IPS DF 4.7 (cell line): ENCODE measurements at regions not wholly inside any gene's neighbourhood (a gene's known extent, or its start where the extent isn't known, plus 50 kb on each side); places are given as distances from the start of the nearest gene placed in this dataset.

Experiments used
- DNase-seq: peaks from one replicate; pipeline ENCODE4 v3.0.0-alpha.2; 2013; ENCODE audit warnings: low spot score; ENCODE audit errors: extremely low read depth

DNA sequence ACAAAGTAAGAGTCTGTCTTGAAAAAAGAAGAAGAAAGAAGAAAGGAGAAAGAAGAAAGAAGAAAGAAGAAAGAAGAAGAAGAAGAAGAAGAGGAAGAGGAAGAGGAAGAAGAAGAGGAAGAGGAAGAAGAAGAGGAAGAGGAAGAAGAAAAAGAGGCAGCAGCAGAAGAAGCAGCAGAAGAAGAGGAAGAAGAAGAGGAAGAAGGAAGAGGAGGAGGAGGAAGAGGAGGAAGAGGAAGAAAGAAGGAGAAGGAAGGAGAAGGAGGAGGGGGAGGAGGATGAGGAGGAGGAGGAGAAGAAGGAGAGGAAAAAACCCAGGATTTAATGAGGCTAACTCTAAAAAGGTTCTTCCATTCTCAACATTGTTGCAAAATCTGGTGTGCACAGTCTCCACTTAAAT lies 95.4 kb upstream of the PDE10A start:
- DNase-seq, result no peak

GRCh38 chr6:165755583-165755982 lies 92.5 kb upstream of the PDE10A start:
- DNase-seq, result no peak

DNA sequence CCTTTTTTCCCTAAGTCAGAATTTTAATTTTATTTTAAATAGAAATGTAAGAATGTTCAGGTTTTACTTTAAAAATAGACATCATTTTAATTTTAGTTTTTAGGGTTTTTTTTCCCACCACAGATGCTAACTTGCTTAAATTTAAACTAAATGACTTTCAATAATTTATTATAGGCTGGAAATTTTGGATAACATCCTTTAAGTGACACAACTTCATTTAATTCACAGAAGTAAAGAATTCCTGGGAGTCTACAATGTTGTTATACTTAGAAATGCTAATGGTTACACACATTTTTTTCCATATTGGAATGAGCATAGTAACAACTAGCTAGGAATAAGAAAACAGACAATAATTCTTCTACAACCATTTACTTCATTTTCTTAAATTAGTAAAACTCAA lies 90.5 kb upstream of the PDE10A start:
- no peak for DNase-seq

DNA sequence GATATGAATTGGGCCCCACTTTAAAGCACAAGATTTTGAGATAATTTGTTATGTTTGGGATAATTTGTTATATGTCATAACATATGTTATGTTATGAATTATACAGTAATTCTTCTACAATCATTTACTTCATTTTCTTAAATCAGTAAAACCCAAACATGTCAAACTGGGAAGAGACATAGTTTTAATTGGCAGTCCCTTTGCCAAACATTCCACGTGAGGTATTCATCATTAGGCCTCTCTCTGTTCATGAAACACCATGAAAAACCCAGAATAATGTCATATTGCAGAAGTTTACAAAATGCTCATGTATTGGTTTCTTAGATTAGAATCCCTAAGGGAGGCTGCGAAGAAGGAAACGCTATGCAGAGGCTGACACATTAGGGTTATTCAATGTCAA lies 89.4 kb upstream of the PDE10A start:
- no peak for DNase-seq

- DNase-seq, result no peak
These were observed 88.4 kb upstream of the PDE10A start for GRCh38 chr6:165751486-165751885.

DNA sequence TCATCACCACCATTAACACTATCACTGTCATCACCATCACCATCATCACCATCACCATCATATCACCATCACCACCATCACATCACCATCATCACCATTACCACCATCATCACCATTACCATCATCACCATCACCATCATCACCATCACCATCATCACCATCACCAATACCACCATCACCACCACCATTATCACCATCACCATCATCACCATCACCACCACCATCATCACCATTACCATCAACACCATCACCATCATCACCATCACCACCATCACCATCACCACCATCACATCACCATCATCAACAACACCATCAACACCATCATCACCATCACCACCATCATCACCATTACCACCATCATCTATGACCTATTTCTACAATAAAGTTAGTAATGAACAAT lies 86.1 kb upstream of the PDE10A start:
- DNase-seq, result no peak

DNA sequence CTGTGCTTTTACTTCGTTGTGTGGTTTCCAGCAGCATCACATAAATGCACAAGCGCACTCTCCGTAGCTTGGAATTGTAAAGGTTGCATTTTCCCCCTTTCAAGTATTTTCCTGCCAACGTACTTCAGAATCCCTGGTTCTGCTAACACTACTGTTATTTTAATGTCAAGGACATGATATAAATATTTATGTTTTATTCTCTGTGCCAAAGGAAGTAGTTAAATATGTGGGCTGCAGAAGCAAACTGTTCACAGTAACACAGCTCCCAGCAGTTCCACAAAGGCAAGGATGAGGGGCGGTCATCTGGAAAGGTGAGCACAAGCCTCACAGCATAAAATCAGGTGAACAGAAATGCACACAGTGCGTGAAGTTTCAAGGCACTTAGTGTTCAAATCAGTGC lies 85.3 kb upstream of the PDE10A start:
- DNase-seq, result no peak

- no peak for DNase-seq
These were observed 84.9 kb upstream of the PDE10A start for GRCh38 chr6:165747963-165748362.

GRCh38 chr6:165746331-165746730 lies 83.3 kb upstream of the PDE10A start:
- no peak for DNase-seq

DNA sequence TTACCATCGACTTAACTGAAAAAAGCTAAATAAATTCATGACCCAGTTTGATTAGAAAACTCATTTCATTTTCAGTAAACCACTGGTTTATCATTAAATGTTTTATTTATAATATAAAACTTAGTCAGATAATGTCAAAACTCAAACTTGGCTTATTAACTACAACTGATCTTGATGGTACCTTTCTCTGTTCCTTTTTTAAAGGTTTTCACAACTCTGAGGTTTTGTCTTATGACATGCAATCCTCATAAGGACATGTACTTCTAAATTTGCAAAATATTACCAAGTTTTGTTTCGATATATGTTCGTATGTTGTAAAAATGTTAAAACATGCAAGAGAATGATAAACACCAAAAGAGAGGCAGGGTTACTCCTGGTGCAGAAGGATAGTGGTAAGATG lies 82.5 kb upstream of the PDE10A start:
- no peak for DNase-seq

DNA sequence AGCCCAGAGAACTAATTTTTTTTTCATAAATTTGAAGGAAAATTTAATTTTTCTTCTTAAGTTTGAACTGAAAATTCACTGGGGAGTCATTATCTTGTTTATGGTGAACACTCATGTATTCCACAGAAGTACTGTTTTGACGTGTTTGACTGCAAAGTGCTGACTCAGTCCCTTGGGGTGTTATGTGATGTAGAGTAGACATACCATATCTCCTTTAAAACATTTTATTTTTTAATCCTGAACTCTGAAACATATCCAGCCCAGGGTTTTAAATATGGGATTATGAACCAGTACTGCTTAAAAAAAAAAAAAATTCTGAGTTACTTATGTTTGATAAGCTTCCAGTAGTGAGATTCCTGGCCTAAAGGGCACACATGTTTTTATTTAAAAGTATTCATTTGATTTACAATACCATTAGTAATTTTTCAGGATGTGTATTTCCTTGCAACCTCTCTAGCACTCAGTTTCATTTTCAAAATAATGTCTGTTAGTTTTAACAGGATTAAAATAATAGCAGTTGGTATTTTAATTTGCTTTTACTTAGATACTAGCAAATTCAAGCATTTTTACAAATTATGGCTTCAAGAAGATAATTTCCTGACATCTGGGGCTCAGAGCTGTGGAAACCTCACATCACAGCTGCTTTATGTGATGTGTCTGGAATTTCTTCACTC lies 81.7 kb upstream of the PDE10A start:
- DNase-seq, result no peak

GRCh38 chr6:165743366-165743898 lies 80.4 kb upstream of the PDE10A start:
- DNase-seq, result no peak

GRCh38 chr6:165742047-165742446 lies 79.0 kb upstream of the PDE10A start:
- DNase-seq, result no peak

- DNase-seq, result no peak
These were observed 74.4 kb upstream of the PDE10A start for GRCh38 chr6:165737396-165737795.

- no peak for DNase-seq
These were observed 72.0 kb upstream of the PDE10A start for GRCh38 chr6:165735065-165735464.

DNA sequence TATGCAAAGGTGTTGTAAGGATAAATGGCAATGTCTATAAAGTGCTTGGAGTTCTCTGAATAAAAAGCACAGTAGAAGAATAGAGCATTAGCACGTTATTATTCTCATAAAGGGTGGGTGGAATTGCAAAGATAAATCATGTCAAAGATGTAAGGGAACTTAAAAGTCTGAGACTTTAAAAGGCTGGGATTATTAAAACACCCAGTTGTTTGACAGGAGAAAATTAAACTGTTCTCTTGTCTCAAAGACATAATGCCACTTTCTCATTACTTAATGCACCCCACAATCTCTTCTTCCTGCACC lies 70.4 kb upstream of the PDE10A start:
- DNase-seq, result no peak

GRCh38 chr6:165732696-165733488 lies 69.9 kb upstream of the PDE10A start:
- DNase-seq, result no peak

- no peak for DNase-seq
These were observed 66.4 kb upstream of the PDE10A start for GRCh38 chr6:165729307-165729936.

GRCh38 chr6:165728216-165728615 lies 65.2 kb upstream of the PDE10A start:
- no peak for DNase-seq

DNA sequence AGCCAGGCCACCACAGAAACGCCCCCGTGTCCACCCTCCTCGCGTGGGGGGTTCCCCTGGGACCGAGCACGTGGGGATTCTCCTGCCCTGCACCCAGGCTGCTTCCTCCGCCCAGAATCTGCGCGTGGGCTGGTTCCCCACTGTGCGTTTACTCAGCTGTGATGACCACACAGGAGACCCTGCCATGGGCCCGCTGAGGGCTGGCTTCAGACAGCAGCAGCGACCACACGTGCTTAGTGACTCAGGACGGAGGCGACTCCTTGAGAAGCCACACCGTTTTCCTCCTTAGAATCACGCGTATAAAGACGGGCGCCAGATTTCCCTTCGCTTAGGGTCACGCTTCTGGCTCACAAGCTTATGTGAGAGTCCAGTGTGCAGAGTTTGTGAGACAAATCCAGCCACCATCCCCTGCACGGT lies 63.9 kb upstream of the PDE10A start:
- no peak for DNase-seq

- no peak for DNase-seq
These were observed 63.3 kb upstream of the PDE10A start for GRCh38 chr6:165726290-165726875.

GRCh38 chr6:165725201-165725600 lies 62.2 kb upstream of the PDE10A start:
- no peak for DNase-seq
